Body of pancreas (tissue), 4 donors: ENCODE measurements at regions not wholly inside any gene's neighbourhood (a gene's known extent, or its start where the extent isn't known, plus 50 kb on each side); places are given as distances from the start of the nearest gene placed in this dataset.

Experiments used
- POLR2A ChIP-seq, 3 donors: fragments of 450-650 bp; IDR thresholded peaks; one replicate each; pipeline ENCODE4 v1.6.1; 2016; ENCODE audit warnings: antibody characterized with exemption in 3 of 3, mild to moderate bottlenecking in 2 of 3
- TF ChIP-seq, protein P1 (sequence below), 7 experiments: fragments of 450-650 bp in 4 of 7; fragments of 200-600 bp in 3 of 7; sonication (generic) in 3 of 7; IDR thresholded peaks; one replicate each; pipeline ENCODE4 v1.5.1; 2016 to 2019; ENCODE audit warnings: antibody characterized with exemption in 7 of 7

DNA sequence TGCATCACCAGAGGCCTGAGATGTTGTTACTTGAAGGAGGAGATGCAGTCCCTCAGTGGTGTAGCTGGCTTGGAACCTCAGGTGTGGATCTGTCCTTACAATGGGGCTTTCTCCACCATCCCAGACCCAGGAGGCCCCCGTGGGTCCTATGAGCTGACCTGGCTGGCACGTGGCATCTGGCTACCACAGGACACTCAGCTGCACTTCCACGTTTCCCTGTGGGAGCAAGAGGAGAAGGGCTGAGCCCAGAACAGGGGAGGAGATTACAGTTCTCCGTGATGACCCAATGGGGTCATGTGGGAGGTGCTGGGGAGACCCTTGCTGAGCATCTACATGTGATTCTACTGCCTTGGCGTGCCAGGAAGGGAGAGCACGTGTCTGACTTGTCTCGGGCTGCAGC, 1448.4 kb downstream of the TBC1D22A start:
- TF ChIP-seq, protein P1, sequence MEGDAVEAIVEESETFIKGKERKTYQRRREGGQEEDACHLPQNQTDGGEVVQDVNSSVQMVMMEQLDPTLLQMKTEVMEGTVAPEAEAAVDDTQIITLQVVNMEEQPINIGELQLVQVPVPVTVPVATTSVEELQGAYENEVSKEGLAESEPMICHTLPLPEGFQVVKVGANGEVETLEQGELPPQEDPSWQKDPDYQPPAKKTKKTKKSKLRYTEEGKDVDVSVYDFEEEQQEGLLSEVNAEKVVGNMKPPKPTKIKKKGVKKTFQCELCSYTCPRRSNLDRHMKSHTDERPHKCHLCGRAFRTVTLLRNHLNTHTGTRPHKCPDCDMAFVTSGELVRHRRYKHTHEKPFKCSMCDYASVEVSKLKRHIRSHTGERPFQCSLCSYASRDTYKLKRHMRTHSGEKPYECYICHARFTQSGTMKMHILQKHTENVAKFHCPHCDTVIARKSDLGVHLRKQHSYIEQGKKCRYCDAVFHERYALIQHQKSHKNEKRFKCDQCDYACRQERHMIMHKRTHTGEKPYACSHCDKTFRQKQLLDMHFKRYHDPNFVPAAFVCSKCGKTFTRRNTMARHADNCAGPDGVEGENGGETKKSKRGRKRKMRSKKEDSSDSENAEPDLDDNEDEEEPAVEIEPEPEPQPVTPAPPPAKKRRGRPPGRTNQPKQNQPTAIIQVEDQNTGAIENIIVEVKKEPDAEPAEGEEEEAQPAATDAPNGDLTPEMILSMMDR (IDR thresholded peaks at IDR 0.05): no peak
- no peak for TF ChIP-seq POLR2A (IDR thresholded peaks at IDR 0.05)
